ENCODE measurements at regions not wholly inside any gene's neighbourhood (a gene's known extent, or its start where the extent isn't known, plus 50 kb on each side); places are given as distances from the start of the nearest gene placed in this dataset.
"Not testable (repeated sequence)": the region's sequence is repeated elsewhere in the genome, so short reads cannot be mapped to it uniquely, and the experiment has no call there.

GRCh38 chr16:32845572-32845971 lies 169.6 kb upstream of the TP53TG3 start:
- FAIRE-seq = not testable (repeated sequence)

GRCh38 chr16:32842844-32843243 lies 166.9 kb upstream of the TP53TG3 start:
- not testable (repeated sequence) for FAIRE-seq

DNA sequence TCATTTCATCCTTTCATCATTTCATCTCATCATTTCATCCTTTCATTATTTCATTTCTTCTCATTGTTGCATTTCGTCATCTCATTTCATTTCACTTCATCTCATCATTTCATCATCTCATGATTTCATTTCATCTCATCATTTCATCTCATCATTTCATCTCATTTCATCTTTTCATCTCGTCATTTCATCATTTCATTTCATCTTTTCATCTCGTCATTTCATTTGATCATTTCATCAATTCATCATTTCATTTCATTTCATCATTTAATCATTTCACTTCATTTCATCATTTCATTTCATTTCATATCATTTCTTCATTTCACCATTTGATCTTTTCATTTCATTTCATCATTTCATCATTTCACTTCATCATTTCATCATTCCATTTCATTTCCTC lies 131.3 kb upstream of the TP53TG3 start:
- peak; percentile 56 for FAIRE-seq

DNA sequence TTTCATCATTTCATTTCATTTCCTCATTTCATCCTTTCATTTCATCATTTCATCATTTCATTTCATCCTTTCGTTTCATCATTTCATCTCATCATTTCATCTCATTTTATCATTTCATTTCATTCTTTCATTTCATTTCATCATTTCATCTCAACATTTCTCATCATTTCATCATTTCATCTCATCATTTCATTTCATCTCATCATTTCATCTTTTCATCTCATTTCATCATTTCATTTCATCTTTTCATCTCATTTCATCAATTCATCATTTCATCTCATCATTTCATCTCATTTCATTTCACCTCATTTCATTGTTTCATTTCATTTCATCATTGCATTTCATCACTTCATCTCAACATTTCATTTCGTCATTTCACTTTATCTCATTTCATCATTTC lies 129.7 kb upstream of the TP53TG3 start:
- FAIRE-seq = not testable (repeated sequence)
